ENCODE measurements at regions not wholly inside any gene's neighbourhood (a gene's known extent, or its start where the extent isn't known, plus 50 kb on each side); places are given as distances from the start of the nearest gene placed in this dataset.

DNA sequence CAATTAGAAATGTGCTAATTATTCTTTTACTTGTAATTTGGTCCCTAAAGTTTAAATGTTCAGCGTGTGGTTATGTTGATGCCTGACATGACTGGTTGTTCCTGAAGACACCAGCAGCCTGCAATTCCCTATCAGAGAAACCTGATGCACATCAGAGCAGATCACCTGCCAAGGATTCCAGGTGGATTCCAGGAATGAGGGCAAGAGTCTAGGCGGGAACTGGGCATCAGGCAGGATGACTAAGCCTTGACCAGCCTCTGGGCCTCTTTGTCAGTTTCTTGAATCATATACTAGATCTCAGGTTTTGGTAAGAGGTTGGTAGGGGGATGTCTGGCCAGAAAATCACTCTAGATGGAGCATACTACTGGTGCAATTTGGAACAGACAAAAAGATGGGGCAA, 130.7 kb upstream of the TNR start:
- H3K4me2 ChIP-seq (ENCODE audit: low read length): no peak overlapping the region
- H3K9ac ChIP-seq (ENCODE audit: low read length): no peak overlapping the region
- no peak overlapping the region for H2AFZ ChIP-seq (ENCODE audit: low read depth, low read length, poor library complexity, severe bottlenecking)
- no peaks in the 10 kb centered on the region for H3K9me3 ChIP-seq (ENCODE audit: control insufficient read depth in 1 of 2, insufficient read depth in 1 of 2, low read depth in 1 of 2, low read length in 2 of 2)
- no peak for ATAC-seq
- no peaks in the 10 kb centered on the region for H3K36me3 ChIP-seq (ENCODE audit: control insufficient read depth in 1 of 2, insufficient read depth in 2 of 2, low read length in 2 of 2)
- no peaks in the 10 kb centered on the region for H4K20me1 ChIP-seq (ENCODE audit: insufficient read depth)
- DNase-seq (ENCODE audit: low read depth, low spot score): no peak
- H3K4me1 ChIP-seq (ENCODE audit: control insufficient read depth in 1 of 2, insufficient read depth in 2 of 2, low read length in 2 of 2): no peaks in the 10 kb centered on the region
- H3K9me2 ChIP-seq (ENCODE audit: insufficient read depth): no peaks in the 10 kb centered on the region
- ChIA-PET RAD21 (ENCODE audit: low non-redundant PET in 1 of 2, low total read pairs in 2 of 2, uncharacterized antibody in 2 of 2, unreplicated experiment in 2 of 2) (no interaction called here), POLR2A (no interaction called here), CTCF (no interaction called here)
- H3K4me3 ChIP-seq (replicated peaks in 1 of 2; ENCODE audit: low read depth in 1 of 2, low read length in 2 of 2): no peak overlapping the region
- BruUV-seq (replicated peaks): no TSS peak
- TF ChIP-seq POLR2AphosphoS5 (IDR thresholded peaks at IDR 0.05; ENCODE audit: low read depth, low read length) (no peak), EZH2phosphoT487 (IDR thresholded peaks at IDR 0.05; ENCODE audit: borderline replicate concordance) (no peak), YY1 (IDR thresholded peaks at IDR 0.05; ENCODE audit: extremely low read depth, insufficient replicate concordance, low read depth, low read length) (no peak), TCF7L2 (IDR thresholded peaks at IDR 0.05; ENCODE audit: borderline replicate concordance, extremely low read depth, insufficient read depth, insufficient read length) (no peak), ZNF274 (IDR thresholded peaks at IDR 0.05; ENCODE audit: low read depth, low read length) (no peak), SIN3A (IDR thresholded peaks at IDR 0.05; ENCODE audit: low read depth) (no peak), EGR1 (IDR thresholded peaks at IDR 0.05; ENCODE audit: low read depth) (no peak)
- TF ChIP-seq, protein P1, sequence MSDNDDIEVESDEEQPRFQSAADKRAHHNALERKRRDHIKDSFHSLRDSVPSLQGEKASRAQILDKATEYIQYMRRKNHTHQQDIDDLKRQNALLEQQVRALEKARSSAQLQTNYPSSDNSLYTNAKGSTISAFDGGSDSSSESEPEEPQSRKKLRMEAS (IDR thresholded peaks at IDR 0.05): no peak
- TF ChIP-seq, protein P2, sequence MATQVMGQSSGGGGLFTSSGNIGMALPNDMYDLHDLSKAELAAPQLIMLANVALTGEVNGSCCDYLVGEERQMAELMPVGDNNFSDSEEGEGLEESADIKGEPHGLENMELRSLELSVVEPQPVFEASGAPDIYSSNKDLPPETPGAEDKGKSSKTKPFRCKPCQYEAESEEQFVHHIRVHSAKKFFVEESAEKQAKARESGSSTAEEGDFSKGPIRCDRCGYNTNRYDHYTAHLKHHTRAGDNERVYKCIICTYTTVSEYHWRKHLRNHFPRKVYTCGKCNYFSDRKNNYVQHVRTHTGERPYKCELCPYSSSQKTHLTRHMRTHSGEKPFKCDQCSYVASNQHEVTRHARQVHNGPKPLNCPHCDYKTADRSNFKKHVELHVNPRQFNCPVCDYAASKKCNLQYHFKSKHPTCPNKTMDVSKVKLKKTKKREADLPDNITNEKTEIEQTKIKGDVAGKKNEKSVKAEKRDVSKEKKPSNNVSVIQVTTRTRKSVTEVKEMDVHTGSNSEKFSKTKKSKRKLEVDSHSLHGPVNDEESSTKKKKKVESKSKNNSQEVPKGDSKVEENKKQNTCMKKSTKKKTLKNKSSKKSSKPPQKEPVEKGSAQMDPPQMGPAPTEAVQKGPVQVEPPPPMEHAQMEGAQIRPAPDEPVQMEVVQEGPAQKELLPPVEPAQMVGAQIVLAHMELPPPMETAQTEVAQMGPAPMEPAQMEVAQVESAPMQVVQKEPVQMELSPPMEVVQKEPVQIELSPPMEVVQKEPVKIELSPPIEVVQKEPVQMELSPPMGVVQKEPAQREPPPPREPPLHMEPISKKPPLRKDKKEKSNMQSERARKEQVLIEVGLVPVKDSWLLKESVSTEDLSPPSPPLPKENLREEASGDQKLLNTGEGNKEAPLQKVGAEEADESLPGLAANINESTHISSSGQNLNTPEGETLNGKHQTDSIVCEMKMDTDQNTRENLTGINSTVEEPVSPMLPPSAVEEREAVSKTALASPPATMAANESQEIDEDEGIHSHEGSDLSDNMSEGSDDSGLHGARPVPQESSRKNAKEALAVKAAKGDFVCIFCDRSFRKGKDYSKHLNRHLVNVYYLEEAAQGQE (IDR thresholded peaks at IDR 0.05; ENCODE audit: low read depth): no peak
- TF ChIP-seq, protein P3, sequence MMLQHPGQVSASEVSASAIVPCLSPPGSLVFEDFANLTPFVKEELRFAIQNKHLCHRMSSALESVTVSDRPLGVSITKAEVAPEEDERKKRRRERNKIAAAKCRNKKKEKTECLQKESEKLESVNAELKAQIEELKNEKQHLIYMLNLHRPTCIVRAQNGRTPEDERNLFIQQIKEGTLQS (IDR thresholded peaks at IDR 0.05): no peak
- H3K27me3 ChIP-seq (ENCODE audit: insufficient read depth, low read length): 0 out of 2 replicates have a peak, but pooled peaks cover 4% of the 10 kb centered on the region
- no peaks in the 10 kb centered on the region for H3K79me2 ChIP-seq (ENCODE audit: insufficient read depth, low read length)
- H3K27ac ChIP-seq (ENCODE audit: low read depth, low read length): no peak overlapping the region
- intact Hi-C loops (cut with micrococcal nuclease): no loop called here
